Astrocyte of the cerebellum (primary cell): ENCODE measurements at regions not wholly inside any gene's neighbourhood (a gene's known extent, or its start where the extent isn't known, plus 50 kb on each side); places are given as distances from the start of the nearest gene placed in this dataset.

Experiments
- DNase-seq: peaks from one replicate; pipeline ENCODE4 v3.0.0-alpha.2; 2011; ENCODE audit warnings: low read depth
- H3K4me3 ChIP-seq: 2 replicates; pipeline ENCODE4 v1.5.1; 2011; ENCODE audit warnings: mild to moderate bottlenecking, low read depth, low read length, moderate library complexity
- CTCF ChIP-seq: IDR thresholded peaks from 2 replicates; pipeline ENCODE4 v1.5.1; 2012; ENCODE audit warnings: low read length, low read depth, moderate library complexity, mild to moderate bottlenecking; ENCODE audit errors: missing control alignments
- in situ Hi-C: cut with HindIII; loops from 2 replicates; pipeline ENCODE4 v1.10.0; 2017; ENCODE audit warnings: low sequenced_read_pairs

GRCh38 chr11:79575701-79576100, 134.9 kb upstream of the TENM4 start:
- no peak for DNase-seq
- in situ Hi-C loops = no loop called here
- no peak for TF ChIP-seq CTCF
- no peak overlapping the region for H3K4me3 ChIP-seq

DNA sequence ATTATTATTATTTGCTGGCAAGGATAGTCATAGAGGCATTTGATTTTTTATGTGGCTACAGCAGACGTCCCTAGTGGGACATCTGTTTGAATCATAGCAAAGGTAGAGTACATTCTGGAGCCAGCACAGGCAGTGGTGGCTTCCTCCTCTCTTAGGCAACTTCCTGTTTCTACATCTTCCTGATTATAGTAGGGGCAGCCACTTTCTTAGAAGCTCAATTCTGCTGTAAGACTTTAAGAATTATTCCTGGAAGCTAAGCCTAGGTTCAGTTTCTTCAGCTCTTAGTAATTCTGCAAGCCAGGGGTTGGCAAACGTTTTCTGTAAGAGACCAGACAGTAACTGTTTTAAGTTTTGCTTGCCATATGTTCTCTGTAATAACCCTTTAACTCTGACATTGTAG, 129.3 kb upstream of the TENM4 start:
- no peak for DNase-seq
- TF ChIP-seq CTCF = no peak
- in situ Hi-C loops = no loop called here
- no peak overlapping the region for H3K4me3 ChIP-seq

DNA sequence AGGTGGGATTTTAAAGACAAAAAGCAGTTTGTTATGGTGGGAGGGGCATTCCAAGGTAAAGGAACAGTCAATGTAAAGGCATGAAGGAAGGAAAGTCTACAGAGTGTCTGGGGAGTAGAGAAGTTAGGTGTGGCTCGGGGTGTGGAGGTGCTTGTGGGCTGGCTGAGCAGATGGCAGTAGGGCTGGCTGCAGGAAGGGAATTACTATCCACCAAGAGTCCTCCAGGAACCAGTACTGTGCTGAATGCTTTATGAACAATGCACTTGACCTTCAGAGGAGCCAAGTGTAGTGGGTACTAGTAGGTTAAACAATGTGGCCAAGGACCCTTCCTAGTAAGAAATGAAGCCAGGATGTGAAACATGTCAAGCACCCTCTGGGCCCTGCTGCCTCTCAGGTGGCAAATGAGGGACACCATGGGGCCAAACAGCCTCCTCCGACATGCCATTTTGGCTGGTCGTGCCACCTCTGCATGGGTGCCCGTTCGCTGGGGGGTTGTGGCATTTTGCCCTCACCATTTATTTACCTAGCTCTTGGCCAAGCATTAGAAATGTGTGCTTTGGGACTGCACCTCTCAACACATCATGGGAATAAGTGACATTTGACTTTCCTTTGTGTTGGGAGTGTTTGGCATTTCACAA, 123.6 kb upstream of the TENM4 start:
- no peak overlapping the region for H3K4me3 ChIP-seq
- DNase-seq = no peak
- TF ChIP-seq CTCF = no peak
- in situ Hi-C loops = no loop called here

GRCh38 chr11:79561496-79561895, 120.7 kb upstream of the TENM4 start:
- TF ChIP-seq CTCF = no peak
- no peak overlapping the region for H3K4me3 ChIP-seq
- DNase-seq = no peak
- in situ Hi-C loops = no loop called here

DNA sequence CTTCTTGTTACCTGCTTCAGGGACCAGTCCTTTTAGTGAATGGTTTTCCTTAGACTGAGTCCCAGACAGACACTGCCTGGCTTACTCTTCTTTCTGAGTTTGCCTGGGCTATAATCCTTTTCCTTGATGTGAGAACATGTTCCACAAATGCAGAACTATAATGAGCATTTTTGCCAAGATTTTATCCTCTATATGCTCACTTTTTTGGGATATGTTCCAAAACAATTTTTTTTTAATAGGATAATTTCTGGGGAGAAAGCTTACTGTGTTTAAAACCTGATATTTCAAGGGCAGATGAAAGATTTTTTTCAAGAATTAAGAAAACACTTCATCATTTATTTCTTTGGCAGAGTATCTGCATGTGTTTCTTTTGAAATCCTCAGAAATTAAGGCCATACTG, 110.0 kb upstream of the TENM4 start:
- in situ Hi-C loops = no loop called here
- no peak overlapping the region for H3K4me3 ChIP-seq
- DNase-seq = no peak

DNA sequence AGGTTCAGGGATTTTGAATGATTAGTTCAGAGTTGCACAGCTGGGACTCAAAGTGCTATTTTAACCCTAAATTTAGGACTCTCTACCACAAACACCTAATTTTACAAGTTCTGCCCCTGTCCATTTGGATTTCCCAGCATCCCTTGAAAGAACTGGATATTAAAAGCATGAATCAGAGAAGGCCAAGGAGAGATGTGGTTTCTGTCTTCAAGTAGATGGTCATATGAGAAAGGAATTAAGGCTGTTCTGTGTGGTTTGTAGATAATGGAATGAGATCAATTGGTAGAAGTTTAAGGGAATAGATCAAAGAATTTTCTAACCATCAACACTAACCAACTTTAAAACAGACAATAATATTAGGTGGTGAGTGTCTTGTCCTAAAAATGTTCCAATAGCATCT, 106.4 kb upstream of the TENM4 start:
- peak; percentile 5 for DNase-seq
- no peak for TF ChIP-seq CTCF
- no peak overlapping the region for H3K4me3 ChIP-seq
- in situ Hi-C loops = no loop called here

More for the DNA sequence above, 110.0 kb upstream of the TENM4 start:
- TF ChIP-seq CTCF = no peak
